ENCODE measurements at regions not wholly inside any gene's neighbourhood (a gene's known extent, or its start where the extent isn't known, plus 50 kb on each side); places are given as distances from the start of the nearest gene placed in this dataset.

DNA sequence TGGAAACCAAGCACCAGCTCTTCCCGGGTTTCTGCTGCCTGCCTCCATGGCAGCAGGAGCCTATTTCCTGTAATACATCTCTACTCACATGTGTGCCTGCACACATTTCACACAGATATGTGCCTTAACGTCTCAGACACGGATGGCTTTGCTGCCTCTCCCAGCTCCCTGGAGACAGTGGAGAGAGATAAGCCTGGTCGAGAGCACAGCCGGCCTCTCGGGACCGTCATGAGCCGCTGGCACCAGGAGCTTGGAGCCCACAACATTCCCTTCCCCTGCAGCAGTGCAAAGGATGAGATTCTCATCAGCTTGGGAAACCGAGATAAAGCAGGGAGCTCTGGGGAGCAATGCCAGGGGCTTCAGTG lies 587.7 kb downstream of the BRD1 start:
- DNase-seq (ENCODE audit: low read depth in 2 of 2): no peak

DNA sequence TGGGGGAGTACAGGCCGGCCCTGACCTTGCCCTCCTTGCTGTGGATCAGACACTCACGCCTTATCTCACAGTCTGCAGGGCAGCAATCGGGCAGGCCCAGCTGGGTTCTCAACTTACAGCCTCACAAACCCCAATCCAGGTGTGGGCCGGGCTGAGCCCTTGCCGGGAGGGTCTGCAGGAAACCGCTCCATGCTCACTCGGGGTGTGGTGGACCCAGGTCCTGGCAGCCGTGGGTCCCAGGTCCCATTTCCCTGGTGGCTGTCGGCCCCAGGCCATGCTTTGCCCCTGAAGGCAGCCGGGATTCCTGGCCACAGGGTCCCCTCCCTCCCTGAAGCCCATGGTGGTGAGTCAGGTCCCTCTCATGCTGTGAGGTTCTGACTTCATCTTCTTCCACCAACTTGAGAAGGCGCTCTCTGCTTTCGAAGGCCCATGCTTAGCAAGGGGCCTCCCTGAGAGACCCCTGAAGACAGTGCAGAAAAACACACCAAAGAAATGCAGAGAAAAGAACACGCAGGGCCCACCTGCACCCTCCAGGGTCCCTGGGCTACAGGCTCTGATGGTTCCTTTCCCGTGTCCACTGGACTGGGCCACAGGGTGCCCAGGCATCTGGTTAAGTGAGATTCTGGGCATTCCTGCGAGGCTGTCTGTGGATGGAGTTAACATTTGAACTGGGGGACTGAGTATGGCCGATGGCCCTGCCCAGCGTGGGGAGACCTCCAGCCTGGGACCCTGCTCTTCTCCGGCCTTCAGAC lies 588.2 kb downstream of the BRD1 start:
- DNase-seq (ENCODE audit: low read depth in 2 of 2): no peak

DNA sequence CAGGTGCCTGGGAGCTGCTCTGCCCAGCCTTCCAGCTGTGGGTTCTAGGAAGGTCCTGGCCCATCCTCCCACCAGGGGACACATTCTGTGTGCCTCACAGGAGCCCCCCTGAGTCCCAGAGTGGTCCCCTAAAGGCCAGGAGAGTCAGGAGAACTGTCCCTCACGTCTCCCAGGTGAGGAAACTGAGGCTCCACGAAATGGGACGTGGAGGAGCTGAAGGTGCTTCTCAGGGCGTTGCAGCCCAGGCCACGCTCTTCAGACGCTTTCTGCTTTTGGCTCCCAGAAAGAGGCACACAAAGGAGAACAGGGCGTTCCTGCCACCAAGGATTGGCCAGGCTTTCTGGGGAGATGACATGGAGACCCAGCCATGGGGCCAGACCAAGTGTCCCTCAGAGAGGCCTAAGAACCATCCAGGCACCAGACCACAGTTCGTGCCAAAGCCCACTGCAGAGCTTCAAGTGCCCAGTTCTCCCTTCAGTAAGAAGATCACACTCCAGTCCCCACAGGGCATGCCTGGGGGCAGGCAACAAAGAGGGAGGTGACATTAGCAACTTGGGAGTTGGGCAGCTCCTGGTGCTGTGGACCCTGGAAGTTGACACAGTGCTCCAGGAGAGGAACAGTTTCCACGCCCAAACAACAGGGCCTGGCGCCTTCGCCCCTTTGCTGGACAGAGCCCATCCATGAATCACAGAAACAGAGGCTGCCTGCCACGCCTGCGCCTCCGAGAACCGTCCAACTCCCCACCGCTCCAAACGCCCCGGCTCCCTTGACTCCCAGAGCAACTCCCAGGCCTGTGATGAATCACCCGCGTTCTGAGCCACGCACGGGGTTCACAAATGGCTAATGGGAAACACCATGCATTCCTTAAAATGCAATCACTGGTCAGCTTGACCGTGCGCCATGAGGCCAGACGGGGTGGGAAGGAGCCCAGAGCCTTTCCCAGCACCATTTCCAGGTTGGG lies 589.2 kb downstream of the BRD1 start:
- DNase-seq (ENCODE audit: low read depth in 2 of 2): no peak

DNA sequence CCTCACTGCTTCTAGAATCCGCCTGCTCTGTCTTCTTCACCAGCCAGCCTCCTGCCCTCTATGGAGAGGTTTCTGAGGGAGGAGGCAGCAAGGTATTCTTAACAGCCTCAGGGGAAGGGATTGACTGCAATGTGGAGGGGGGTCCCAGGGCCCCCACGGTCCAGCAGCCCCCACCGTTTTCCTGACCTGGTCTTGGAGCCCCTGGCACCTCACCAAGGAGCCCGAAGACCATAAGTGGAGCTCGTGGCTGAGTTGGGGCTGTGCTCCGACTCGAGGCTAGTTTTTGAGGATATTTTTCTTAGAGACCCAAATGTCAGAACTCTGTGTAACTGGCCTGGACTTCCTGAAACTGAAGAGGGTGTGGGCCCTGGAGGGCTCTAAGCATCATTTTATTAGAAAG lies 590.0 kb downstream of the BRD1 start:
- no peak for DNase-seq (ENCODE audit: low read depth in 2 of 2)

DNA sequence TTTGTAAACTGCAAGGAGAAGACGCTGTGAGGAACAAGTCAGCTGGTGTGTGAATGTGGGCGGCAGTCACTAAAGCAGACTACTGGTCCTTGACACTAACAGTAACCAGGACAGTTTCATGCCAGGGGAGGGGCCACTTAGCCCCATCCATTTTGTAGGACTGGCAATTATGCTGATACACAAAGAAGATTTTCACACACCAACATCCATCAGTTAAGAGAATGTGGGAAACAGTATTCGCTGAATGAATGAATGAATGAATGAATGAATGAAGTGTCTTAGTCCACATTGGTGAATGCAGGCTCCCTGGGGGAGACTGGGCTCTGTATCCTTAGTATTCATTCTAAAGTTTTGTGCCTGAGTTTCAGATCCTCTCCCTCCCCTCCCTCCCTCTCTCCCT lies 590.4 kb downstream of the BRD1 start:
- no peak for DNase-seq (ENCODE audit: low read depth in 2 of 2)

DNA sequence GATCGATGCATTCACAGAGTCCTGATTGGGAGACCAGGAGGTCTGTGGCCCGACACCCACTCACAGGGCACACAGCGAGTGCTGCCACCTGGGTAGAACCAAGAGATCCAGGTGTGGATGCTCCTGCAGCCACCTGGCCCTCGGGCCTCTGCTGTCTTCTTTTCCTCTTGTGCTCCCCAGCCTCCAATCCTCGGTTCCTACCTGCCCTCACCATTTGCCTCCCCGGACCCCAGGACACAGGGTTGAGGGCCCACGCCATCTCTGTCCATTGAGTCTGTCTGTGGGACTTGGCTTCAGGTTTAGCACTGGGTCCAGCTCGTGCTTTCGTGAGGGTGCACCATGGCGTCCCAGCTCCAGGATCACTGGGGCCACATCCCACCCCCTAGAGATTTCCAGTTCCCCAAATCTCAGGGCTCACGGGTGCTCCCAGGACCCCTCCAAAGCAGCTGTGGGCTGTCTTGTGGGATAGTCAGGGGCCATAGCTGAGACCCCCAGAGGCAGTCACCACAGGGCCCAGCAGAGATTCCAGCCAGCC lies 591.1 kb downstream of the BRD1 start:
- DNase-seq (ENCODE audit: low read depth in 2 of 2): no peak

DNA sequence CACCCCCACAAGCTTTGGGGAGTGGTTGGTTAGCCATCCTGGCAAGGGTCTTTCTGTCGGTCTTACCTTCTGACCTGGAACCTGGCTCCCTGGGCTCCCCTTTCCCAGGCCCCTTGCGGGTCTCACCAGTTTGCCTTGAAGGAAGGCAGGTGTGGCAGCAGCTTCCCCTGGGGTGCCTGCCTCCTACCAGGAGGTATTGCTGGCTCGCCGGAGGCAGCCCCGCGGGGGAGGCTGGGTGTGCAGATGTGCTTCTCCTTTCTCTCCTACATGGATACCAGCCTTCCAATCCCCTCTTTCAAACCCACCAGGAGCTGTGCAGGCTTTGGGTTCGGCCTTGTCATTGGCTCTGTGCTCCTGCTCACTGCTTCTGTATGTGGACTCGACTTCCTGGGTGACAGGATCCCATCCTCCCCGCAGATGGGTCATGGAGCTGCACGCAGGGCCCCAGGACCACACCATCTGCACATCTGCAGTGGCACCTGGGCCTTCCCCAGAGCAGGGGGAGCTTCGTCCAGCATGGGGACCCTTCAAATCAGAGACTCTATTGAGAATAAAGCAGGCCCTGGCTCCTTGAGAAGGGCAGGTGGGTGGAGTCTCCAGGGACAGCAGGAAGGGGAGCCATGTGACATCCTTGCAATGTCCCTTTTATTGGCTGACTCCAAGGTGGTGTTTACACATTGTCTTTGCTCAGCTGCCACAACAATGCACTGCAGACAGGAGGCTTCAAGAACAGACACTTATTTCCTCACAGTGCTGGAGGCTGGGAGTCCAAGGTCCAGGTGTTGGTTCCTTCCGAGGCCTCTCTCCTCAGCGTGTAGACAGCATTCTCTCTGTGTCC lies 592.0 kb downstream of the BRD1 start:
- DNase-seq (ENCODE audit: low read depth in 2 of 2): no peak

DNA sequence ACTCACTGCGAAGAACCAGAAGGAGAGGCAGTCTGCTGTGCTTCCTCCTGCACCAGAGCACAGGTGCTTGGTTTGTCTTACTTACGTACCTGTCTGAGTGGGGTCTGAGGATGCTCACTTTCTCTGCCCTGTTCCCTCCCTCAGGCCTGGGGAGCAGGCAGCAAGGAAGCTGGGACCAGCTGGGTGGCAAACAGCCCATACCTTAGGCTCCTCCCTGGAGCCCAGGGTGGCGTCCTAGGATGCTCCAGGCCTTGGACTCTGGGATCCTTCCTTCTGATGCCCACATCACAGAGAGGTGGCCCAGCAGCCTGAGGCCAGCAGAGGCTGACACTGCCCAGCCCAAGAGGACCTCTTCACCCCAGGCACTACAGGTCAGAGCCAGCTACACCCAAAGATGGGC lies 593.2 kb downstream of the BRD1 start:
- no peak for DNase-seq (ENCODE audit: low read depth in 2 of 2)

DNA sequence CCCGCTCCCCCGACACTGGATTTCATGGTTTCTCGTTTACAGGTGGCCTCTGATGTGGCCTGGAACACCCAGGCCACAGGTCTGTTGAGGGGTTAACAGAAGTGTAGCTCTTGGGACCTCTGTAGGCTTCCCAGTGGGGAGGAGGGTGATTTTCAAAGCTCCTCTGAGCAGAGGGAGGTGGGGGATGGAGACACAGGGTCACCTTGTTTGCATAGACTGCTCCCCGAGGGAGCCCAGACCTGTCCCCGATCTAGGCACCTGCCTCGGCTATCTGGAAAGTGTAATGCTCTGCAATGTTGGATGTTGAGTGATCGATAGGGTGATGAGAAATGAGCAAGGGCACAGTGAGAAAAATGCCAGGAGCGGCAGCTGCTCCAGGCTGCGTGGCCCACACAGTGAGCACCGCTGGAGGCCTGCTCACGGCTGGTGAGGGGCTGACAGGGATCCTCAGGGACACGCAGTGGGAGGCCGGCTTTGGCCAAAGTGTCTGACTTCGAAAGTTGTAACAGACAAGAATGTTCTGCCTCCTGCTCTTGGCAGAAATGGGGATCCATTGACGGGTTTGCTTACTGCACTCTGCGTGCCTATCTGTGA lies 594.1 kb downstream of the BRD1 start:
- no peak for DNase-seq (ENCODE audit: low read depth in 2 of 2)

DNA sequence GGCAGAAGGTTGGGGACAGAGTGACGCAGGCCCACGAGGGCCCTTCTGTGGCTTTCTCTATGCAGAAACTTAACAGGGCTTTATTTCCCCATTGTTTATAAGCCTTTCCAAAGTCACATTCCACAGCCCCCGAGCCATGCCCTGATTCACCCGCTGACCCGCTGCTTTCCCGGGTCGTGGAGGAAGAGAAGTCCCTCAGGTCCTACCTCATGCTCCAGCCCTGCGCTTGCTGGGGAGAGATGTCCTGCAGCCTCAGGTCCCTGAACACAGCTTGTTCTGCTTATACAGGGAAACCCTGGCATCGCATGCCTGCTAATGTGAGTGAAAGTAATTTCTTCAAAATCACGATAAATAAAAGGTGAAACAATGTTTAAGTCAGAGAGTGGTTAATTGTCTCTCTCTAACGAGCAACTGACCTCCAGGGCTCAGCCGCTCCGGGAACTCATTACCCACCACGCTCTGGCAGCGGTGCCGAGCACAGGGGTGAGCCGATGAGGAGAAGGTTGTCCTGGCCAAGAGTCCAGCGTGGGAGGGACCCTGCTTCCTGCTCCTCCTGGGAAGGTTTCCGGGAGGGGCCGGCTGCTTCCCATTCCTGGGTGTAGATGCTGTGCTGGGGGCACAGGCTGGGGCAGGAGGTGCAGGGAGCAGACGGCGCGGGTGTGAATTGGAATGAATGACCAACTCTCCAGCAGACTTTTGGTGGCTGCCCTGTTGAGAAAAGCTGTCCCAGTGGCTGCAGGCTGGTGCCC lies 595.2 kb downstream of the BRD1 start:
- DNase-seq (ENCODE audit: low read depth in 2 of 2): no peak

DNA sequence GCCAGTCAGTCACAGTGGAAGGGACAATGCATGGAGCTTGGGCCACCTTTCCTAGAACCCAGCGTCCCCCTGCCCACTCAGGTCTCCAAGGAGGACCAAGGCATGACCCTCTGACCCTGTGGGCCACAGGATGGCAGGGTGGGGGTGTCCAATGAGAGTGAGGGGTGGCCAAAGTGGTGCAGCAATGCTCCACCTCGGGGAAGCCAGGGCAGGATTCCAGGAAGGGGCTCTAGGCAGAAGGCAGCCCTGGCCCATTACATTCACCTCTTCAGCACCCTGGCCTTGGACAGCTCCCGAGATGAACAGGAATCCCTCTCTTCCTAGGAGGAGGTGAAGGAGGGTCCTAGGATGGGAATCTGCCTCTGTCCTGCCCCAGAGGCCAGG lies 597.5 kb downstream of the BRD1 start:
- DNase-seq (ENCODE audit: low read depth in 2 of 2): no peak

DNA sequence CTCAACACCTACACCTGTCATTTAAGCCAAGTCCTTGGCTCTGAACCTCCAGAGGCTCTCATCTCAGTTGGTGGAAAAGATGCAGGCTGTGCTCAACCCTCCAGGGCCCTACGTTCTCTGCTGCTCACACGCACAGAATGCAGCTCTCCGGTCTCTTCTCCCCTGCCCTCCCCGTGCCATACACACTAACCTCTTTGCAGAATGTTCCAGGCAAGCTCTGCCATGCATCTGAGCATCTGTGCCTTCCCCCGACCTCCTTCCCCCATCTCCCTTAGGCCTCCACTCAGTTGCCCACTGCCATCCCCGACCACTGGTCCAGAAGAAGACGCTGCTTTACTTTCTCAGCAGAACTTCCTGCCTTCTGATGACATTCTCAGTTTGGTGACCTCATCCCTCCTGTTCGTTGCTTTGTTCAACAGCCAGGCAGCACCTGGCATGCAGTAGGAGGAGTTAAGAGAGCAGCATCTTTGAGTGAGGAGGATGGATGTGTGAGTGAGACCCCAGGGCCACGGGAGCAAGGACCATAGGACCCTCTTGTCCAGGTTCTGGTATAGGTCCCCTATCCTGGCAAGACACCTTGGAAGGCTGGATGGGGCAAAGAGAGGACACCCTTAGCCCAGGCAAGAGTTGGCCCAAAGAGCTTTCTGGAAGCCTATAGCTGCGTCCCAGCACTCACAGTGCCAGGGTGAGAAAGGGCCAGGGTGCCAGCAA lies 598.0 kb downstream of the BRD1 start:
- no peak for DNase-seq (ENCODE audit: low read depth in 2 of 2)

DNA sequence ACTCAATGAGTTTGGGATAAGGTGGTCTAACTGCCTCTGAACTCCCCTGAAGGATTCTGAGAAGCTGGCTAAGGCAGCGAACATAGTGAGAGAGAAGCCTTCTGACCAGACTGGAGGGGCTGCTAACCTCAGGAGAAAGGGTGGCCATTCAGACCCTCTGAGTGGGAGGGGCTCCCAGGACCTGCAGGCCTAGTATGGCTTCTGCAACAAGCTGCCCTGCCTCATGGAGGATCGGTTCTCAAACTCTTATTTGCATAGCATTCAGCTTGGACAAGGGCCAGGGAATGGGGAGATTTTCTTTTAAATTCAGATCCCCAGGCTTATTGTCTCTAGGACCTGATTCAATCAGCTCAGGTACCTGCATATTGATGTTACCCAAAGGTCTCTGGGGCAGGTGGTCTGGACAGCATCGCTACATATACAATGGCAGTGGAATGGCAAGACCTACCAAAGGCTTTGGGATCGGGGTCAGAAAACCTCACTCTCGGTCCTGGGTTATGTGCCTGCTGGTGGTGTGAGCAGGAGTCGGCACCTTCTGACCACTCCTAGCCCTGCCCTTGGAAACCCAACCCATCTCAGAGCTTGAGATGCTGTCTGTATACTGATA lies 599.1 kb downstream of the BRD1 start:
- DNase-seq (ENCODE audit: low read depth in 2 of 2): no peak

DNA sequence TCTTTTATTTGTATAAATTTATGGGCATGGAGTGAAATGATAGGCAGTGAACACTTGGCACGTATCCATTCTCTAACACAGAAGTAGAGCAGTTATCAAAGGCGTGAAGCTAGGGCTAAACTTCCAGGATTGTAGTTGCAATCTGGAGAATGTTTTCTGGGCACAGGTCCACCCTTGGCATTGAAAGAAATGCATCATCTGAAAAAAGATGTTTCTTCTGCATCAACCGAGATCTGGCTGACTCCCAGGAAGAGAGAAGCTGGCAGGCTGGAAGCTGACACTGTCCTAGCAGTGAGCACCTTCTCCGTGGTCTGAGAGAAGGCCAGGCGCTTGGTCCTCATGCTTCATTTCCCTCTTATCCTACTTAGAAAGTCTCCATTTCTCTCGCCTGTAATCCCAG lies 600.0 kb downstream of the BRD1 start:
- DNase-seq (ENCODE audit: low read depth in 2 of 2): no peak

DNA sequence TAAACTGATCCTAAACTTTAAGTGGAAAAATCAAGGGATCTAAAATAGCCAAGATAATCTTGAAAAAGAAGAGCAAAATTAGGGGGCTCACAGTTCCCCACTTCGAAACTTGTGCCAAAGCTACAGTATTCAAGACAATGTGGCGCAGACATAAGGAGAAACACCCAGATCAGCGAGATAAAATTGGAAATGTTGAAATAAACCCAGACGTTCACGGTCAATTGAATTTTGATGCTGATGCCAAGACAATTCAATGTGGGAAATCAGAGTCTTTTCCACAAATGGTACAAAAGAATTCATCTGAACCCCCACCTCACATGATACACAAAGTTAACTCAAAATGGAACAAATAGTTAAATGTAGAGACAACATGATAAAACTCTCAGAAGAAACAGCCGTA lies 601.6 kb downstream of the BRD1 start:
- DNase-seq (ENCODE audit: low read depth in 2 of 2): no peak

DNA sequence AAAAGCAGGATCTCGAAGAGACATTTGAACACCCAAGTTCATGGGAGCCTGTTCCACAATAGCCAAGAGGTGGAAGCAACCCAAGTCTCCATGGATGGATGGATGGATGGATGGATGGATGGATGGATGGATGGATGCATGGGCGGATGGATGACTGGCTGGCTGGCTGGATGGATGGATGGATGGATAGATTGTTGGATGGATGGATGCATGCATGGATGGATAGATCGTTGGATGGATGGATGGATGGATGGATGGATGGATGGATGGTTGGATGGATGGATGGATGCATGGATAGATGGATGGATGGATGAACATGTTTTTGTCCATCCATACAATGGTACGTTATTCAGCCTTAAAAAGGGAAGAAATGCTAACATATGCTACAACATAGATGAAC lies 603.4 kb downstream of the BRD1 start:
- no peak for DNase-seq (ENCODE audit: low read depth in 2 of 2)

DNA sequence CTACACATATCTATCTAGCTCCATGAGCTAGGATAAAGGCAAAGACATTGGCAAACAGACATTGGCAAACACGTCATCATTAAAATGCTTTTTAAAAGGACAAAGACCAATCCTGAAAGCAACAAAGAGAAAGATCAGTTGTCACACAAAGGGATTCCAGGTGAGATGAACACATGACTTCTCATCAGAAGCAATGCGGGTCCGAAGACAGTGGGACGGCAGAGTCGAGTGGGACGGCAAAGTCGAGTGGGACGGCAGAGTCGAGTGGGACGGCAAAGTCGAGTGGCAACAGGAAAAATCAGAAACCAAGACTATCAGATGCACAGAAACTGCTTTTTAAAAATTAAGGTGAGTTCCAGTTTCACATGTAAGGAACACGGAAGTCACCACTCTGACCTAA lies 609.5 kb downstream of the BRD1 start:
- DNase-seq (ENCODE audit: low read depth in 2 of 2): no peak

DNA sequence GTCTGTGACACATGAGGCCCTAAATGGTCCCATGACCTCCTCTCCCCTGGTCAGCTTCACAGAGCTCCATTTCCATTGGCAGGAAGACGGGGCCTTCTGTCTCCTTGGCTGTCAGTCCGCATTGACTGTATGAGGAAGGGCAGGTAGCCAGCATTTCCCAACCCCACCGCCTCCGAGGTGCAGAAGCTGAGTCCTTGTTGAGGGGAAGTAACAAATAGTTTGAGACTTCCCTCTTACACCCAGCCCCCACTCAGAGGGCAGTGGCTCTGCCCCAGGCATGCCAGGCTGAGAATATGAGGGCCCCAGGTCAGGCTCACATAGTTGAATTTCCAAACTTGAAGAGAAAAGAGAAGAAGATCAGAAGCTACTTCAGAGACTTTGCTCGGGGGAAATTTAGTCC lies 611.1 kb downstream of the BRD1 start:
- DNase-seq (ENCODE audit: low read depth in 2 of 2): no peak

DNA sequence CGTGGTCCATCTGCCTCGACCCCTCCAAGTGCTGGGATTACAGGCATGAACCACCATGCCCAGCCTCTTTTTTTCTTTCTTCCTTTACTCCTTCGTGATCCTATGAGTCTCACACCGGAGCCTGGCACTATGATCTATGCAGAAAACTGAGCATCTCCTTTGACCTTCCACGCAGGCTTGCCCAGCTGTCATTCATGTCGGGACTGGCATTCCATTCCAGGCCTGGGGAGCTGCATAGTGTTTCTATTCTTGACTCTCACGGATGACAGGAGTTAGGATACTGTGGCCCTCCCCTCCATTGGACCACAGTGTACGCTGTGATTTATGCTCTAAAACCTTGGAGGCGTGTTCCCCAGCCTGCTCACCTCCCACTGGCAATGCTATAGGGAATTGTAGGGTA lies 611.8 kb downstream of the BRD1 start:
- DNase-seq (ENCODE audit: low read depth in 2 of 2): no peak

DNA sequence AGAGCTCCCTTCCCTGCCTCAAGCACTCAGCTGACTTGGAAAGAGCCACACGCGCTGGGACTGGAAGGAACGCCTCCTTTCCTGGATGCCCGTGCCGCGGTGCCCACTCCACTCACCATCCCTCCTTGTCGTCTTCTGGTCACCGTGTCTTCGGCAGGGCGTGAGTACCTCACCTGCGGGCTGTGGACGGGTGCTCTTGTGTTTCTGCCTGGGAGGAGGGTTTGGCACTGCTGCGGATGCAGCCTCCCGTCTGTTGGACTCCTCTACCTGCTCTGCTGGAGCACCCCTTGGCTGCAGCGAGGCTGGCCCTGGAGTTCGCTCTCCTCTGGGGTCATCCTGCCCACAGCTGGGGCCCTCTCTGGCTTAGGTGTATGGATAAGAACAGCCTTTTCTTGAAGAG lies 612.7 kb downstream of the BRD1 start:
- DNase-seq (ENCODE audit: low read depth in 2 of 2): no peak
